ENCODE measurements at regions not wholly inside any gene's neighbourhood (a gene's known extent, or its start where the extent isn't known, plus 50 kb on each side); places are given as distances from the start of the nearest gene placed in this dataset.

DNA sequence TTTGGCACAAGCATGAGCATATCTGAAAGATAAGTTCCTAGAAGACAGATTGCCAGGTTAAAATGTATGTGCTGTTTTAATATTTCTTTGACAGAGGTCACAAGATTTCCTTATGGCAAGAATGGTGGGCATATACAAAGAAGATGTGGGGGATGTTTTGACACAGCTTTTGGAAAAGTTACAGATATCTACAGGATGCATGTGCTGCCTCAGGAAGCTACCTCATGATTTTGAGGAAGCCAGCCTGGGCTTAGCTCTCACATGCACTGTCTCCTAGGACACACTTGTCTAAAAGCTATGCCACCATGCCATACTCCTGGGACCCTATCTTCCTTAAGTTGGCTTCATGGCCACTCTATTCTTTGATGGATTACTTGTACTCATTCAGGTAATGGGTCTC lies 99.9 kb downstream of the C1orf94 start:
- no peaks in the 10 kb centered on the region for H3K4me1 ChIP-seq (ENCODE audit: insufficient read depth, low read length)
- H3K4me1 Mint-ChIP-seq: no peaks in the 10 kb centered on the region
- no peak overlapping the region for H3K18ac ChIP-seq (ENCODE audit: insufficient read length, low read depth, low read length)
- H3K27ac ChIP-seq (ENCODE audit: insufficient read length, low read depth, low read length): no peak overlapping the region
- no peak overlapping the region for H2BK15ac ChIP-seq (ENCODE audit: low read depth, low read length)
- H3K9me3 ChIP-seq (ENCODE audit: control insufficient read depth, low read depth, low read length): no peaks in the 10 kb centered on the region
- H2BK5ac ChIP-seq (ENCODE audit: insufficient read length, low read length): no peak overlapping the region
- H2BK120ac ChIP-seq (ENCODE audit: low read depth, low read length, poor library complexity, severe bottlenecking): no peak overlapping the region
- no peaks in the 10 kb centered on the region; the same call in 1 of the 2 replicates for H3K27me3 ChIP-seq (ENCODE audit: insufficient read depth, low read length)
- no peak overlapping the region for H3T11ph ChIP-seq (ENCODE audit: low read length)
- no peak overlapping the region for H3K23ac ChIP-seq (ENCODE audit: insufficient read length, low read depth, low read length)
- H3K4me2 ChIP-seq (ENCODE audit: insufficient read depth, insufficient read length, low read length): no peak overlapping the region
- no peaks in the 10 kb centered on the region for H3K23me2 ChIP-seq (ENCODE audit: insufficient read length, low read depth, low read length, poor library complexity, severe bottlenecking)
- no peak overlapping the region for H2BK20ac ChIP-seq (ENCODE audit: low read depth, low read length, poor library complexity, severe bottlenecking)
- no peak overlapping the region for H3K14ac ChIP-seq (ENCODE audit: insufficient read depth, low read length)
- peaks cover 26% of the 10 kb centered on the region for H3K27me3 Mint-ChIP-seq (ENCODE audit: low read depth)
- H3K79me1 ChIP-seq (ENCODE audit: insufficient read depth, low read depth, low read length, poor library complexity, severe bottlenecking): no peaks in the 10 kb centered on the region
- H4K91ac ChIP-seq (ENCODE audit: insufficient read length, low read depth, low read length): no peak overlapping the region
- H4K5ac ChIP-seq (ENCODE audit: insufficient read length, low read depth, low read length): no peak overlapping the region
- H2AK5ac ChIP-seq (ENCODE audit: insufficient read length, low read length): no peak overlapping the region
- H3K27ac Mint-ChIP-seq: no peak overlapping the region
- H3K36me3 Mint-ChIP-seq (ENCODE audit: insufficient read depth in 1 of 3, low read depth in 3 of 3): no peaks in the 10 kb centered on the region
- no peak overlapping the region for H3K56ac ChIP-seq (ENCODE audit: insufficient read length, low read depth, low read length)
- TF ChIP-seq, protein P1, sequence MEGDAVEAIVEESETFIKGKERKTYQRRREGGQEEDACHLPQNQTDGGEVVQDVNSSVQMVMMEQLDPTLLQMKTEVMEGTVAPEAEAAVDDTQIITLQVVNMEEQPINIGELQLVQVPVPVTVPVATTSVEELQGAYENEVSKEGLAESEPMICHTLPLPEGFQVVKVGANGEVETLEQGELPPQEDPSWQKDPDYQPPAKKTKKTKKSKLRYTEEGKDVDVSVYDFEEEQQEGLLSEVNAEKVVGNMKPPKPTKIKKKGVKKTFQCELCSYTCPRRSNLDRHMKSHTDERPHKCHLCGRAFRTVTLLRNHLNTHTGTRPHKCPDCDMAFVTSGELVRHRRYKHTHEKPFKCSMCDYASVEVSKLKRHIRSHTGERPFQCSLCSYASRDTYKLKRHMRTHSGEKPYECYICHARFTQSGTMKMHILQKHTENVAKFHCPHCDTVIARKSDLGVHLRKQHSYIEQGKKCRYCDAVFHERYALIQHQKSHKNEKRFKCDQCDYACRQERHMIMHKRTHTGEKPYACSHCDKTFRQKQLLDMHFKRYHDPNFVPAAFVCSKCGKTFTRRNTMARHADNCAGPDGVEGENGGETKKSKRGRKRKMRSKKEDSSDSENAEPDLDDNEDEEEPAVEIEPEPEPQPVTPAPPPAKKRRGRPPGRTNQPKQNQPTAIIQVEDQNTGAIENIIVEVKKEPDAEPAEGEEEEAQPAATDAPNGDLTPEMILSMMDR (conservative IDR thresholded peaks at IDR 0.05): no peak
- no peaks in the 10 kb centered on the region for H3K9me3 Mint-ChIP-seq
- H4K8ac ChIP-seq (replicated peaks; ENCODE audit: insufficient read length, low read depth, low read length): no peak overlapping the region
- H2BK12ac ChIP-seq (ENCODE audit: insufficient read length, low read depth, low read length): no peak overlapping the region
- no peak overlapping the region for H3K9ac ChIP-seq (ENCODE audit: extremely low read depth, insufficient read length, low read length)
- no peaks in the 10 kb centered on the region for H4K20me1 ChIP-seq (ENCODE audit: control insufficient read depth, insufficient read depth, insufficient read length)
- no peak overlapping the region for H3K4ac ChIP-seq (ENCODE audit: low read depth, low read length)
- no peaks in the 10 kb centered on the region for H3K79me2 ChIP-seq (ENCODE audit: insufficient read depth, low read length)
- no peak overlapping the region for H3K4me3 Mint-ChIP-seq
- no peak for DNase-seq
- H2AFZ ChIP-seq (ENCODE audit: low read length): no peak overlapping the region

Measured in H9 (cell line).